Neural cell (in vitro differentiated cells): ENCODE measurements at regions not wholly inside any gene's neighbourhood (a gene's known extent, or its start where the extent isn't known, plus 50 kb on each side); places are given as distances from the start of the nearest gene placed in this dataset.

Experiments used
- H2AFZ ChIP-seq: fragments of 200-600, 300-800 bp; sonication (generic), shearing (Covaris generic); 2 replicates; pipeline ENCODE4 v1.6.0; 2014; ENCODE audit warnings: low read depth, mild to moderate bottlenecking, antibody characterized with exemption, low read length, moderate library complexity
- H3F3A ChIP-seq: fragments of 200-600 bp; shearing (Covaris generic); 2 replicates; pipeline ENCODE4 v1.6.1; 2016; ENCODE audit warnings: mild to moderate bottlenecking, moderate library complexity, mixed read lengths, antibody characterized with exemption, low read length; ENCODE audit not compliant: insufficient read depth, poor library complexity, severe bottlenecking
- H3K27ac ChIP-seq: fragments of 200-600, 300-800 bp; sonication (generic), shearing (Covaris generic); 2 replicates; pipeline ENCODE4 v1.5.1; 2014; ENCODE audit warnings: mild to moderate bottlenecking, low read length, moderate library complexity
- H3K27me3 ChIP-seq: fragments of 300-800, 200-600 bp; sonication (generic), shearing (Covaris generic); 2 replicates; pipeline ENCODE4 v1.6.0; 2014; ENCODE audit warnings: mild to moderate bottlenecking, low read depth, low read length, moderate library complexity; ENCODE audit not compliant: insufficient read depth
- H3K36me3 ChIP-seq: fragments of 300-800, 200-600 bp; sonication (generic), shearing (Covaris generic); 2 replicates; pipeline ENCODE4 v1.5.1; 2014; ENCODE audit warnings: mild to moderate bottlenecking, antibody characterized with exemption, low read length, moderate library complexity; ENCODE audit not compliant: insufficient read depth
- H3K4me2 ChIP-seq: fragments of 300-800, 200-600 bp; sonication (generic), shearing (Covaris generic); 2 replicates; pipeline ENCODE4 v1.6.0; 2014; ENCODE audit warnings: mild to moderate bottlenecking, low read length
- H3K4me3 ChIP-seq: fragments of 300-800, 200-600 bp; sonication (generic), shearing (Covaris generic); 2 replicates; pipeline ENCODE4 v1.5.1; 2014; ENCODE audit warnings: mild to moderate bottlenecking, low read length, moderate library complexity
- H3K79me2 ChIP-seq: fragments of 200-600 bp; shearing (Covaris generic); replicated peaks from 2 replicates; pipeline ENCODE4 v1.6.0; 2014; ENCODE audit warnings: mild to moderate bottlenecking, low read length, moderate library complexity; ENCODE audit not compliant: insufficient read depth
- H3K9ac ChIP-seq: fragments of 300-800, 200-600 bp; sonication (generic), shearing (Covaris generic); 2 replicates; pipeline ENCODE4 v1.6.1; 2016; ENCODE audit warnings: mild to moderate bottlenecking, low read length, mixed read lengths
- H3K9me2 ChIP-seq: fragments of 200-600 bp; shearing (Covaris generic); 2 replicates; pipeline ENCODE4 v1.6.1; 2016; ENCODE audit warnings: mild to moderate bottlenecking, low read length, mixed read lengths; ENCODE audit not compliant: insufficient read depth
- H3K9me3 ChIP-seq: fragments of 200-600, 300-800 bp; sonication (generic), shearing (Covaris generic); 2 replicates; pipeline ENCODE4 v1.6.1; 2016; ENCODE audit warnings: mild to moderate bottlenecking, mixed run types, low read length, moderate library complexity, mixed read lengths
- H4K20me1 ChIP-seq: fragments of 200-600 bp; shearing (Covaris generic); 2 replicates; pipeline ENCODE4 v1.6.1; 2016; ENCODE audit warnings: mild to moderate bottlenecking, mixed run types; ENCODE audit not compliant: insufficient read depth
- CTCF ChIP-seq: fragments of 450-650 bp; IDR thresholded peaks from 2 replicates; pipeline ENCODE4 v1.5.1; 2014; ENCODE audit warnings: antibody characterized with exemption, mild to moderate bottlenecking, moderate library complexity; ENCODE audit not compliant: poor library complexity, severe bottlenecking
- EP300 ChIP-seq: fragments of 450-650 bp; conservative IDR thresholded peaks from 2 replicates; pipeline ENCODE4 v1.6.1; 2014; ENCODE audit warnings: antibody characterized with exemption, mild to moderate bottlenecking, moderate library complexity; ENCODE audit not compliant: poor library complexity, severe bottlenecking
- EZH2 ChIP-seq: fragments of 200-600, 300-800 bp; shearing (Covaris generic), sonication (generic); IDR thresholded peaks from 2 replicates; pipeline ENCODE4 v1.6.1; 2014; ENCODE audit warnings: antibody characterized with exemption, low read length, borderline replicate concordance, mild to moderate bottlenecking; ENCODE audit not compliant: insufficient read depth, poor library complexity, severe bottlenecking
- MXI1 ChIP-seq: fragments of 450-650 bp; conservative IDR thresholded peaks from 2 replicates; pipeline ENCODE4 v1.6.1; 2014; ENCODE audit warnings: antibody characterized with exemption, mild to moderate bottlenecking; ENCODE audit not compliant: poor library complexity, severe bottlenecking
- POLR2AphosphoS5 ChIP-seq: IDR thresholded peaks from 2 replicates; pipeline ENCODE4 v1.6.1; 2012
- RAD21 ChIP-seq: fragments of 450-650 bp; conservative IDR thresholded peaks from 2 replicates; pipeline ENCODE4 v1.6.1; 2014; ENCODE audit warnings: antibody characterized with exemption, mild to moderate bottlenecking, moderate library complexity
- REST ChIP-seq: IDR thresholded peaks from 2 replicates; pipeline ENCODE4 v1.6.1; 2012; ENCODE audit warnings: borderline replicate concordance
- SMC3 ChIP-seq: fragments of 450-650 bp; conservative IDR thresholded peaks from 2 replicates; pipeline ENCODE4 v1.6.1; 2014; ENCODE audit warnings: antibody characterized with exemption, mild to moderate bottlenecking, moderate library complexity; ENCODE audit not compliant: poor library complexity
- TAF1 ChIP-seq: IDR thresholded peaks from 2 replicates; pipeline ENCODE4 v1.6.1; 2012; ENCODE audit warnings: low read depth

GRCh38 chr10:124324856-124325632 lies 93.7 kb downstream of the OAT start:
- H3K4me2 ChIP-seq, result no peak overlapping the region
- H3K9me3 ChIP-seq, result no peaks in the 10 kb centered on the region
- no peaks in the 10 kb centered on the region for H4K20me1 ChIP-seq
- H2AFZ ChIP-seq, result no peak overlapping the region
- no peaks in the 10 kb centered on the region for H3F3A ChIP-seq
- no peaks in the 10 kb centered on the region for H3K79me2 ChIP-seq
- H3K36me3 ChIP-seq, result no peaks in the 10 kb centered on the region
- H3K4me3 ChIP-seq, result no peak overlapping the region
- H3K9me2 ChIP-seq, result no peaks in the 10 kb centered on the region
- H3K27me3 ChIP-seq, result no peaks in the 10 kb centered on the region
- no peak for TF ChIP-seq SMC3
- TF ChIP-seq EZH2, result no peak
- TF ChIP-seq CTCF, result no peak
- TF ChIP-seq REST, result no peak
- TF ChIP-seq MXI1, result no peak
- TF ChIP-seq POLR2AphosphoS5, result no peak
- TF ChIP-seq TAF1, result no peak
- no peak for TF ChIP-seq RAD21
- TF ChIP-seq EP300, result no peak
- H3K27ac ChIP-seq, result no peak overlapping the region
- H3K9ac ChIP-seq, result no peak overlapping the region

GRCh38 chr10:124324451-124324850 lies 94.3 kb downstream of the OAT start:
- Histone ChIP-seq H3K9me2 (no peaks in the 10 kb centered on the region), H3K79me2 (no peaks in the 10 kb centered on the region), H3K4me3 (no peak overlapping the region), H3K27me3 (no peaks in the 10 kb centered on the region), H3K9me3 (no peaks in the 10 kb centered on the region), H2AFZ (no peak overlapping the region), H3K27ac (no peak overlapping the region), H3K36me3 (no peaks in the 10 kb centered on the region), H3K4me2 (no peak overlapping the region), H3K9ac (no peak overlapping the region), H4K20me1 (no peaks in the 10 kb centered on the region), H3F3A (no peaks in the 10 kb centered on the region)
- TF ChIP-seq CTCF (no peak), REST (no peak), SMC3 (no peak), EP300 (no peak), POLR2AphosphoS5 (no peak)
